HG03432 (cell line): ENCODE measurements at regions not wholly inside any gene's neighbourhood (a gene's known extent, or its start where the extent isn't known, plus 50 kb on each side); places are given as distances from the start of the nearest gene placed in this dataset.
"Not testable (repeated sequence)": the region's sequence is repeated elsewhere in the genome, so short reads cannot be mapped to it uniquely, and the experiment has no call there.

Experiments used
- ATAC-seq: cut with Tn5 transposase; IDR thresholded peaks from one replicate; pipeline ENCODE4 v1.9.1; 2021; ENCODE audit warnings: mild to moderate bottlenecking, moderate library complexity; ENCODE audit not compliant: unreplicated experiment

GRCh38 chr9:82433290-82433931, 444.8 kb downstream of the SPATA31D1 start:
- ATAC-seq: not testable (repeated sequence)

GRCh38 chr9:82436475-82436874, 447.9 kb downstream of the SPATA31D1 start:
- no peak for ATAC-seq

- ATAC-seq: not testable (repeated sequence)
These were observed 448.6 kb downstream of the SPATA31D1 start for GRCh38 chr9:82437183-82437582.

- ATAC-seq: no peak
These were observed 450.0 kb downstream of the SPATA31D1 start for GRCh38 chr9:82438581-82438980.

- no peak for ATAC-seq
These were observed 454.7 kb downstream of the SPATA31D1 start for GRCh38 chr9:82443312-82443711.

GRCh38 chr9:82445556-82445955, 457.0 kb downstream of the SPATA31D1 start:
- no peak for ATAC-seq

GRCh38 chr9:82447343-82447742, 458.8 kb downstream of the SPATA31D1 start:
- ATAC-seq: no peak

GRCh38 chr9:82449986-82450385, 461.4 kb downstream of the SPATA31D1 start:
- no peak for ATAC-seq

GRCh38 chr9:82454509-82455190, 466.1 kb downstream of the SPATA31D1 start:
- ATAC-seq: no peak

GRCh38 chr9:82456642-82457041, 468.1 kb downstream of the SPATA31D1 start:
- no peak for ATAC-seq

- ATAC-seq: no peak
These were observed 468.7 kb downstream of the SPATA31D1 start for GRCh38 chr9:82457298-82457697.

- ATAC-seq: no peak
These were observed 469.3 kb downstream of the SPATA31D1 start for GRCh38 chr9:82457891-82458290.

- no peak for ATAC-seq
These were observed 469.7 kb downstream of the SPATA31D1 start for GRCh38 chr9:82458296-82458695.

- no peak for ATAC-seq
These were observed 478.2 kb downstream of the SPATA31D1 start for GRCh38 chr9:82466616-82467260.

GRCh38 chr9:82467436-82467835, 478.9 kb downstream of the SPATA31D1 start:
- ATAC-seq: no peak

- ATAC-seq: no peak
These were observed 485.7 kb downstream of the SPATA31D1 start for GRCh38 chr9:82474235-82474634.

GRCh38 chr9:82475584-82476301, 487.2 kb downstream of the SPATA31D1 start:
- no peak for ATAC-seq

GRCh38 chr9:82480921-82481320, 492.3 kb downstream of the SPATA31D1 start:
- ATAC-seq: no peak

GRCh38 chr9:82487935-82488312, 499.4 kb downstream of the SPATA31D1 start:
- ATAC-seq: no peak

GRCh38 chr9:82488313-82489200, 500.0 kb downstream of the SPATA31D1 start:
- no peak for ATAC-seq
